Dermis microvascular lymphatic vessel endothelial cell (primary cell): ENCODE measurements at regions not wholly inside any gene's neighbourhood (a gene's known extent, or its start where the extent isn't known, plus 50 kb on each side); places are given as distances from the start of the nearest gene placed in this dataset.
A peak's percentile ranks its signal among the peaks of the same experiment; 100 is the strongest.

Source experiments
- DNase-seq, 2 donors: peaks; one replicate each; pipeline versions ENCODE4 v3.0.0 to v3.0.0-alpha.2; 2010; ENCODE audit warnings: low read depth in 2 of 2

DNA sequence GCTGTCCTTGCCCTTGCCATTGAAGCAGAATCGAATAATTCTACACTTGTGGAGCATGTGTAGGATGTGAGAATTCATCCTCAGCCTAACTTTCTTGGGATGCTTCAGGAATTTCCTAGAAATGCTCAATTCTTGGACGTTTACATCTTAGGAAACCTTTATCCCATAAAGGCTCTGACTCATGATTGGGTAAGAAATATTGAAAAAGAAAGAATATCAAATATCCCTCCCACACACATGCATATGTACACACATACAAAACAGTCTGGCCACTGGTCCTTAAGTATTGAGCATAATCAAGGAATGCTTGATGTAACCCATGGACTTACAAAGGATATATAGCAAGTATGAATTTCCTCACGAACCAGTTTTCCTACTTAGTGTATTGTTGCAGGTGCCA is 83.9 kb upstream of the IPO9 start:
- DNase-seq, result no peak

- DNase-seq, result no peak
Observed at GRCh38 chr1:201746156-201746555, 82.8 kb upstream of the IPO9 start.

DNA sequence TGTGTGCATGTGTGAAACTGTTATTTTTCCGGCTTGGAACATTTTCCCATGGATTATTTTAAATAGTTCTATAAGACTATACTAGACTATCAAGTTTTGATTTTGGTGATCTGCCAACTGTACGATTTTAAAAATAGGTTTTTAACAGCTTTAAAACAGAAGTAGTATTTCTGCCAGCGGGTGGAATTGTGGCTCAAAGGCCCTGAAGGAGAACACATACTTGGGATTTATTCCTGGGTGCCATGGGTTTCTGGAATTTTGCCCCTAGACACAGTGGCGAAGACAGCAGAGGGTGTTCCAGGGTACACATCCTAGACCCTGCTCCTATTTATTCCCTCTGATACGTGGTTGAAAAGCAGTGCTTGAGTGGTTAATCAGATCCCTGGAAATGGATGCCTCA is 81.7 kb upstream of the IPO9 start:
- DNase-seq, result no peak

DNA sequence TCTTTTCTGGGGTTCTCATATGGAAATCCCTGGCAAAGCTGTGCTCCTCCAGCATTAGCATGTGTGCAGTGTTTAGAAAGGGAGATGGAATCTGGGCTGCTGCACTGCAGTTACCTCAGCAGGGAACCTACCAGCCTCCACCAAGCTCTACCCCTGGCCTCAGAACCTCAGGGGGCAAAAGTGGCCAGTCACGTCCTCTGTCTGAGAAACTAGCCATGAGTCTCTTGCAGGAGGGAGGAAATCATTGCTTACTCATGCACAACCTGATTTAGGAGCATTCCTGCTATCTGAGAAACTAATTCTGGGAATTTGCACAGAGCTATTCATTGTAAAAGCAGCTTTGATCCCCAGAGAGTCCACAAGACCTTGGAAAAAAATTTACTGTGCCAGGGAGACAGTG is 80.6 kb upstream of the IPO9 start:
- peak in 1 of 2 donors; percentile 81 for DNase-seq

DNA sequence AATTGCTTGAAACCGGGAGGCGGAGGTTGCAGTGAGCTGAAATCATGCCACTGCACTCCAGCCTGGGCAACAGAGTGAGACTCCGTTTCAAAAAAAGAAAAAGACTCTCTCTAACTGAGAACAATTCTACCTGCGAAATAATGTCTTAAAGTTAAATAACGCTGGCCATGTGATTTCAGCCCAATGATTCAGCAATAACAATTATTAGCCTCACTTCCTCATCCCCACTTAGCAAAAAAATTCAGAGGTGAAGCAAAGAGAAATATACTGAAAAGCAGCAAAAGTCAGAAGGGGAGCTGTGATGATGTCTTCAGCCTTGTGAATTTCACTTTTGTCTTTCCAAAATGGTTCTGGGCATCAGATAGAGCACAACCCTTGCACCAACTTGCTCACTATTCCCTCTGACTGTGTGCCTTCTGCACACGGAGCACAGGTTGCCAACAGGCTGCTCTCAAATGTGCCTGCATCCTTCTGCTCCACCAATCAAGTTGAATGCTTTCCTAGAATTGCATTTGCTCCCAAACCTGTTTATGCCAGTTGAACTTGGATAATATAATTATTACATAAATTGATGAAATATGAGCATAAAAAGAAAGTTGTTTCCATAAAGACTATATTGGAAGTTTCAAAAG is 79.8 kb upstream of the IPO9 start:
- DNase-seq, result no peak

- DNase-seq, result no peak
Observed at GRCh38 chr1:201750120-201750519, 78.8 kb upstream of the IPO9 start.

GRCh38 chr1:201750934-201751333 is 78.0 kb upstream of the IPO9 start:
- peak in 1 of 2 donors; percentile 83 for DNase-seq

- DNase-seq, result peak in 1 of 2 donors; percentile 38
Observed at GRCh38 chr1:201751872-201752271, 77.1 kb upstream of the IPO9 start.

- DNase-seq, result no peak
Observed at GRCh38 chr1:201752333-201752732, 76.6 kb upstream of the IPO9 start.

GRCh38 chr1:201753492-201753891 is 75.5 kb upstream of the IPO9 start:
- peak in 1 of 2 donors; percentile 52 for DNase-seq

- no peak for DNase-seq
Observed at GRCh38 chr1:201754353-201754752, 74.6 kb upstream of the IPO9 start.

DNA sequence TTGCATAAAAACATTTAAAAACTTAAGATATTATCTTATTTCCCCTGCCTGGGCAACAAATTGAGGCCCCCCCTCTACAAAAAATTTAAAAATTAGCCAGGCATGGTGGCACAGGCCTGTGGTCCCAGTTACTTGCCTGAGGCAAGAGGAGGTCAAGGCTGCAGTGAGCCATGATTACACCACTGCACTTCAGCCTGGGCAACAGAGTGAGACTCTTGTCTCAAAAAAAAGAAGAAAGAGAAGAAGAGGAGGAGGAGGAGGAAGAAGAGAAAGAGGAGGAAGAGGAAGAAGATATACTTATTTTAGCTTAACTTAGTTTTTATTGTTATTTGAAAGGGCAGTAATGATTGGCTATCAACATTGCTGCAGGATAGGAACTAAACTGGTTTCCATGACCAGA is 73.8 kb upstream of the IPO9 start:
- no peak for DNase-seq

- DNase-seq, result no peak
Observed at GRCh38 chr1:201756406-201756805, 72.6 kb upstream of the IPO9 start.

DNA sequence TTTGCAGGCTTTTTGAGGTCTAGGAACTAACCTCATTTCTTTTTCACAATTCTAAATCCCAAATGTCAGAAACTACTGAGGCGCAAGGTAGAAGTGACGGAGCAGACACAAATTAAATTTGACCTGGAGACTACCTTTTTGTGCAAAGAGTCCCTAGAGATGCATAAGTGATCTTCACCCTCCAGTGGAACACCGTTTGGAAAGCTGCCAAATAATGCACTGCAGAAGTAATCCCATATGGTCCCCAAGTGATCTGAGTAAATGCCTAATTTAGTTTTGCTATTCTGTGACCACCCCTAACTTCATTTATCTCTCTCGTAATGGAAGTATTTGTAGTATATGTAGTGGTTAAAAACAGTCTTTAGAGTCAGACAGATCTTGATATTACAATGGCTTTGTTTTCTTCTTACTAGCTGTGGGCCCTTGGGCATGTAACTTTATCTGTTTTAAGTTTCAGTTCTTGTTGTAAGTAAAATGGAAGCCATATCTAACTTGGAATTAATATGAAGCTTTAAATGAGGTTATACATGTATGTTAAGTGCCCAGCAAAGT is 70.4 kb upstream of the IPO9 start:
- DNase-seq, result no peak

GRCh38 chr1:201759194-201759815 is 69.7 kb upstream of the IPO9 start:
- no peak for DNase-seq

- DNase-seq, result no peak
Observed at GRCh38 chr1:201760516-201760915, 68.4 kb upstream of the IPO9 start.

GRCh38 chr1:201761178-201761577 is 67.8 kb upstream of the IPO9 start:
- no peak for DNase-seq

GRCh38 chr1:201761871-201762270 is 67.1 kb upstream of the IPO9 start:
- no peak for DNase-seq

DNA sequence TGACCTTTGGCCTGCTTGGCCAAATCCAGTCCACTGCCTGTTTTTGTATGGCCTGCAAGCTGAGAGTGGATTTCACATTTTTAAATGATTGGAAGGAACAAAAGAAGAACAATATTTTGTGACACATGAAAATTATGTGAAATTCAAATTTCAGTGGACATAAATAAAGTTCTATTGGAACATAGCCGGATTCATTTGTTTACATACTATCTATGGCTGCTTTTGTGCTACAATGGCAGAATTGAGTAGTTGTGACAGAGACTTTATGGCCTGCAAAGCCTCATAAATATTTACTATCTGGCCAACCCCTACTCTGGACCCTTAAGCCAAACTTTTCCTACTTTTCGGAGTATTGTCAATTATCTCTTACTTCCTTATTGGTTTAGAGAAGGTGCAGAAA is 66.6 kb upstream of the IPO9 start:
- no peak for DNase-seq

DNA sequence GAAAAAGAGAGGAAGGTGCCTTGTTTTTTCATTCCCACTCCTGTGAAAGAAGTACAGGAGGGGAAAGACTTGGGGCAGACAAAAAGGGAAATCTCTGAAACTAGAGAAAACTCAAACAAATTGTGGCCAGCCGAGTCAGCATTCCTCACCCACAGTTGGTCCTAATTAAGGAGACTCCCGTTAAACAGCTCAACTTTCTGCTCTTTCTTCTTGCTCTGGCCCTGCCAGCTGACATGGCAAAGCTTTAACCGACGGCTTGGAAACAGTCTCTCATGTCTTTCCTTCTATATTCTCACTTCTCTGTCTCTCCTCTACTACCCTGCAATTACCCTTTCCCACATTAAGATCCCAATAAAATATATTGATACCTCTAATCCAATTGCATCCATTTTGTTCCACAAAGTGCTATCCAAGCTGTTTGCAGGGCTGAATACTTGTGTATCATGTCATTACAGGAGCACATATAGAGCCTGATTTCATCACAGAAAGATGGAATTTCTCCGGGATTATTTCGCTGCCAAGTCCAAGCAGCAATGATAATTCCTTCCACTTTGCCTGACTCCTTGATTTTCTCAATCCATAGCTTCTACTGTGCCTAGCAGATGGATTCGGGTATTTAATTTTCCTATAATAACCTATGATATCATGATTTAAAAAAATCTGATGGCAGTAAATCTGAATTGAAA is 65.4 kb upstream of the IPO9 start:
- DNase-seq, result no peak

DNA sequence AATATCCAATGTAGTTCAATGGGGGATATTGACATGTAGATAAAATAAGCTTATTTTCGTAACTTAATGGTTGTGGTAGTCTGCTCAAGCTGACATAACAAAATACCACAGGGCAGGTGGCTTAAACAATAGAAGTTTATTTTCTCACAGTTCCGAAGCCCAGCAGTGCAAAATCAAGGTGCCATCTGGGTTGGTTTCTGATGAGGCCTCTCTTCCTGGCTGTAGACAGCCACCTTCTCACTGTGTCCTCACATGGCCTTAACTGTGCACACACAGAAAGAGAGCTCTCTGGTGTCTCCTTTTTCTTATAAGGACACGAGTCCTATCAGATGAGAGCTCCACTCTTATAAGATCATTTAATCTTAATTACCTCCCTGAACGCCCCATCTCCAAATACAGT is 64.8 kb upstream of the IPO9 start:
- no peak for DNase-seq

GRCh38 chr1:201764579-201764978 is 64.4 kb upstream of the IPO9 start:
- DNase-seq, result no peak
